Mesendoderm (in vitro differentiated cells): ENCODE measurements at regions not wholly inside any gene's neighbourhood (a gene's known extent, or its start where the extent isn't known, plus 50 kb on each side); places are given as distances from the start of the nearest gene placed in this dataset.

Experiments
- DNase-seq: peaks from one replicate; pipeline ENCODE4 v3.0.0; 2013
- H2AK5ac ChIP-seq: 2 replicates; pipeline ENCODE4 v1.6.1; 2013; ENCODE audit warnings: low read length, inconsistent platforms
- H2BK120ac ChIP-seq: 2 replicates; pipeline ENCODE4 v1.6.1; 2013; ENCODE audit warnings: low read depth, mild to moderate bottlenecking, low read length, moderate library complexity, mixed read lengths
- H2BK15ac ChIP-seq: replicated peaks from 2 replicates; pipeline ENCODE4 v1.6.1; 2013; ENCODE audit warnings: low read depth, mild to moderate bottlenecking, moderate library complexity
- H2BK5ac ChIP-seq: 2 replicates; pipeline ENCODE4 v1.6.1; 2013; ENCODE audit warnings: low read length, inconsistent platforms
- H3K18ac ChIP-seq: 2 replicates; pipeline ENCODE4 v1.6.1; 2013; ENCODE audit warnings: mild to moderate bottlenecking, low read length, mixed read lengths
- H3K23ac ChIP-seq: one replicate; pipeline ENCODE4 v1.6.1; 2013; ENCODE audit warnings: low read length
- H3K27ac ChIP-seq: 2 replicates; pipeline ENCODE4 v1.5.1; 2013; ENCODE audit warnings: low read depth, mild to moderate bottlenecking, inconsistent platforms, low read length, moderate library complexity
- H3K27me3 ChIP-seq: 2 replicates; pipeline ENCODE4 v1.6.1; 2013; ENCODE audit warnings: low read length, control low read depth, mild to moderate bottlenecking, inconsistent platforms; ENCODE audit not compliant: insufficient read depth, poor library complexity
- H3K36me3 ChIP-seq: 2 replicates; pipeline ENCODE4 v1.6.1; 2013; ENCODE audit warnings: low read length, inconsistent platforms; ENCODE audit not compliant: control insufficient read depth, insufficient read depth
- H3K4ac ChIP-seq: one replicate; pipeline ENCODE4 v1.6.1; 2013; ENCODE audit warnings: low read depth, mild to moderate bottlenecking, low read length, moderate library complexity
- H3K4me1 ChIP-seq: 2 replicates; pipeline ENCODE4 v1.6.1; 2013; ENCODE audit warnings: low read depth, low read length, inconsistent platforms; ENCODE audit not compliant: control insufficient read depth
- H3K4me2 ChIP-seq: 2 replicates; pipeline ENCODE4 v1.6.1; 2013; ENCODE audit warnings: low read length
- H3K4me3 ChIP-seq: 2 replicates; pipeline ENCODE4 v1.5.1; 2013; ENCODE audit warnings: mild to moderate bottlenecking, low read length
- H3K56ac ChIP-seq: one replicate; pipeline ENCODE4 v1.6.1; 2013; ENCODE audit warnings: low read length
- H3K79me1 ChIP-seq: 2 replicates; pipeline ENCODE4 v1.6.1; 2013; ENCODE audit warnings: low read length, inconsistent platforms
- H3K79me2 ChIP-seq: 2 replicates; pipeline ENCODE4 v1.6.1; 2013; ENCODE audit warnings: mild to moderate bottlenecking, low read length; ENCODE audit not compliant: control insufficient read depth, insufficient read depth
- H3K9ac ChIP-seq: 2 replicates; pipeline ENCODE4 v1.6.1; 2013; ENCODE audit warnings: low read length, inconsistent platforms
- H4K5ac ChIP-seq: one replicate; pipeline ENCODE4 v1.6.1; 2013; ENCODE audit warnings: low read length
- H4K8ac ChIP-seq: one replicate; pipeline ENCODE4 v1.6.1; 2013; ENCODE audit warnings: low read depth, mild to moderate bottlenecking, control low read depth, low read length, moderate library complexity
- WGBS: extraction: QIAGEN DNeasy Blood & Tissue Kit; methylation state at CpG from one replicate; pipeline ENCODE4 v1.1.7; 2013; ENCODE audit warnings: low lambda C conversion rate, missing lambda C conversion rate; ENCODE audit not compliant: insufficient coverage; ENCODE audit errors: extremely low coverage; 5-methylcytosine and 5-hydroxymethylcytosine counted together

DNA sequence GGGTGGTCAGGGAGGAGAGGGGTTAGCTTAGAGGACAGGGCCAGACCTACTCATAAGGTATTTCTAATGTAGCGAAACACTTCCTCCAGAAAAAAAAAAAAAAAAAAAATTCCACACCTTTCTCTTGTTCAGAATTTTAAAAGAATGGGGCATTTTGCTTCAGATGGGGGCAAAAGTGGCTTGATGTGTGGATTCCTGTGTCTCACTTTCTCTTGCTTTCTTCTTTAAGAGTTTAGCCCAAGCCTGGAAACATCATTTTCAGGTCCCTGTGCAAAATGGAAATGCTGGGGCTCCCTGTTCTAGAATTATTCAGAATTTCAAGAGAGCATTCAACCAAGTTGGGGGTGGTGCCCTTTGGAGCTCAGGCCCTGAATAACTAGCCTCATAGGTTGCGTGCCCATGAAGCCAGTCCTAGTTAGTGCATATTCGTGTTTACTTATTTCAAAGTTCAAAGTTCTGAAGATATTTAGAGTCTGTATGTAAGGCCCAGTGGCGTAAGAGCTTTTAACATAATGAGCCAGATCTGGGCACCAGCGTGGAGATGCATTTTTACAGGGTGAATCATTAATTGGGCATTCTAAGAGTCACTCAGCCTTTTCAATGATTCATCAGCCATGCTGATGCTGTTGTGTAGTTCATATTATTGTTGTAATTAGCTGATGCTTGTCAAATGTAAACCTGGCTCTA lies 104.5 kb downstream of the RPLP1 start:
- H3K79me2 ChIP-seq = no peaks in the 10 kb centered on the region
- H2BK5ac ChIP-seq = no peak overlapping the region
- H3K18ac ChIP-seq = no peak overlapping the region
- no peaks in the 10 kb centered on the region for H3K36me3 ChIP-seq
- H3K56ac ChIP-seq = no peak overlapping the region
- no peak overlapping the region for H2AK5ac ChIP-seq
- no peak overlapping the region for H3K23ac ChIP-seq
- WGBS = no CpG with 5 or more reads among the region's 5 CpGs
- no peak overlapping the region for H2BK15ac ChIP-seq
- no peak overlapping the region for H3K4ac ChIP-seq
- H3K4me2 ChIP-seq = no peak overlapping the region
- peaks cover 29% of the 10 kb centered on the region for H3K4me1 ChIP-seq
- no peak overlapping the region for H3K9ac ChIP-seq
- H3K27me3 ChIP-seq = no peaks in the 10 kb centered on the region
- DNase-seq = peak; percentile 84
- no peak overlapping the region for H2BK120ac ChIP-seq
- H3K4me3 ChIP-seq = no peak overlapping the region
- no peak overlapping the region for H3K27ac ChIP-seq
- no peak overlapping the region for H4K8ac ChIP-seq
- no peak overlapping the region for H4K5ac ChIP-seq
- H3K79me1 ChIP-seq = no peaks in the 10 kb centered on the region

DNA sequence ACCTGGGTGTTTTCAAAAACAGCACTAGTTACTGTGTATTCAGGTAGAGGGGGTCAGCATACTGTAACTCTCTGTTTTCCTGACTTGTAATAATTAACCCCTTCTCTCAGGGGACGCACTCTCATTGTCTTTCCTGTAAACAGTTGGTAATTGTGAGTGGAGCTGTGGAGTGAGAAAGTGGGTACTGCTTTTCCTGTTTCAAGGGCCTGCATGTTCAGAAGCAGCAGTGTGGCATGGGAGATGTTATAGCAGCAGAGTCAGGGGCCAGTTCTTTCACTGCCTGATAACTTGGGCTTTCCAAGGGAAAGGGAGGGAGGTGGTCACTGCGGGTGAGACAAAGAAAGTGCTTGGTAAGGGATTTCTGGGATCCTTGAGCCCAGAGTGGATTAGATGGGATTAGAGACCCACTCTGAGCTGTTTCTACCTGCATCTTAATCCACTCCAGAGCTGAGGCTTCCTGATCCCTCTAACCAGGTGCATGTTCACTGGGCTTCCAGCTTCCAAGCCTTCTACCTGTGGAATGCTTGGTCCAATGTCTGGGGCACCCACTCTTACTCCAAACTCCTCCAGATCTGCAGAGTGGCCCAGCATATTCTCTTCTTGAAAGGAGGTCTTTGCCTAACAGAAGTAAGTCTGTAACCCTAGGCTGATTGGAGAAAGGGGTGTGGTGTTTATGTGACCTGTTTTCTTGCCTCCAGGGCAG lies 105.2 kb downstream of the RPLP1 start:
- Histone ChIP-seq H2AK5ac (no peak overlapping the region), H3K4me3 (no peak overlapping the region), H3K79me2 (no peaks in the 10 kb centered on the region), H3K9ac (no peak overlapping the region), H3K4ac (no peak overlapping the region), H3K27me3 (no peaks in the 10 kb centered on the region), H3K27ac (no peak overlapping the region), H4K5ac (no peak overlapping the region), H2BK5ac (no peak overlapping the region), H3K4me2 (no peak overlapping the region), H2BK120ac (no peak overlapping the region), H3K36me3 (no peaks in the 10 kb centered on the region), H3K79me1 (no peaks in the 10 kb centered on the region), H2BK15ac (no peak overlapping the region), H3K4me1 (peaks cover 28% of the 10 kb centered on the region), H3K23ac (no peak overlapping the region), H3K56ac (no peak overlapping the region), H4K8ac (no peak overlapping the region), H3K18ac (no peak overlapping the region)
- DNase-seq = no peak
- no CpG with 5 or more reads among the region's 2 CpGs for WGBS

DNA sequence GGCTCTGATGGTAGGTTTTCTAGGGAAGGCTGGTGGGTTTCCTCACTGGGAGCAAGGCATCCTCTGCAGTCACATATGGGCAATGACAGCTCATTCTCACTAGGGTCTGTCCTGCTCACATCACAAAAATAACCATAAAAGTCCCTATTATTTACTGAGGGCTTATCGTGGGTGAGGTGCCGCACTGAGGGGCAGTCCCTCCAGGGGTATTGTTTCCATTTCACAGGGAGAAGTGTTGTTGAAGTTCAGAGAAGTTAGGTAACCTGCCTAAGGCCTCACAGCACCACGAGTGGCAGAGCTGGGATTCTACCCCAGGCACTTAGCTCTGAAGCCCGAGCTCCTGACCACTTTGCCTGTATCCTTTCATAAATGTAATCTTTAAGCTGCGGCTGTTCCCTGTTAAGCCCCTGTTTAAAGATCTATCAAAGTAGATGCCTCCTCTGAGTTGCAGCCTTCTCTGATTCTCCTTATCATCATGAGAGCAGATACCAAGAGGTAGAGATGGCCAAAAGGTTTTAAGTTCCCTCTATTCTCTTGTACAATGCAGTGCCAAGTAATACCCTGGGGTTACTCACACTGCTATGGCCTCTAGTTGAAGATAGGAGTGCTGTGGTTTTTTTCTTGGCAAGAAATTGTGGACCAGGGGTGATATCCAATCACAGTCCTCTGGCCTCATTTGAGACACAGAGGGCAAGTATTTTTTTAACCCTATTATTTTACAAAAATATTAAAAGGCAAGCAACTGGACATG lies 107.0 kb downstream of the RPLP1 start:
- Histone ChIP-seq H3K4me2 (no peak overlapping the region), H2BK5ac (no peak overlapping the region), H3K56ac (no peak overlapping the region), H3K27ac (no peak overlapping the region), H3K79me2 (no peaks in the 10 kb centered on the region), H3K27me3 (no peaks in the 10 kb centered on the region), H4K8ac (no peak overlapping the region), H3K4ac (no peak overlapping the region), H2BK120ac (no peak overlapping the region), H3K4me1 (peaks cover 23% of the 10 kb centered on the region), H4K5ac (no peak overlapping the region), H2BK15ac (no peak overlapping the region), H3K79me1 (no peaks in the 10 kb centered on the region), H3K23ac (no peak overlapping the region), H3K4me3 (no peak overlapping the region), H2AK5ac (no peak overlapping the region), H3K18ac (no peak overlapping the region), H3K36me3 (no peaks in the 10 kb centered on the region), H3K9ac (no peak overlapping the region)
- no peak for DNase-seq
- WGBS = no CpG with 5 or more reads among the region's 5 CpGs

DNA sequence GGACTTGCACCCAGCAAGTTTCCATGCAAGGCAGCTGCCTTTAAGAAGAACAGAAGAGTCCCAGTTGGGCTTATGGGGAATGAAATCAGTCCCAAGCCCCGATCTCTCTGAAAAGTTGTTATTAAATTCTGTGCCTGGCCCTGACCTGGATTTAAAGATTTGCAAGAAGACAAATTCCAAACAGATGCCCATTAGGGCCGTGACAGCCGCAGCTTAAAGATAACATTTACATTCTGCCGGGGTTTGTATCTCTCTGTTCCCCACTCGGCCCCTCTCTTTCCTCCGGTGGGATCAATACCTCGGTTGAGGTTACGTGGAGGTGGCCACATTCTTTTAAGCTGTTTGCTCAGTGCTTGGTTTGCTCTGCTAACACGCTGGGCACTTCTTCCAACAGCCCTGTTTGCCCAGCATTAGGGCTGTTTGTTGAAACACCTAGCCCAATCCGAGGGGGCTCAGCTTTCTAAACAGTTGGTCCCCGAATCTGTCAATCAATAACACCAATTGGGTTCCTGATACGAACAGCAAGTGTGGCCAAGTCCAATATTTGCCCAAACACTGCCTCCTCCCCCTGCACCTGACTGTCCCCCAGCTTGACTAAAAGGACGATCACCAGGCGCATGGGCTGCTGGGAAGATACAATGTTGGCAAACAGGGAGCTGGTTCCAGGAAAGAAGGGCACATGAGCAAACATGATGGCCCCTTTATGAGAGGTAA lies 108.6 kb downstream of the RPLP1 start:
- H3K9ac ChIP-seq = no peak overlapping the region
- no peak overlapping the region for H2AK5ac ChIP-seq
- no peak overlapping the region for H4K5ac ChIP-seq
- peaks cover 13% of the 10 kb centered on the region for H3K4me1 ChIP-seq
- no peak overlapping the region for H3K4ac ChIP-seq
- H3K23ac ChIP-seq = no peak overlapping the region
- H3K4me3 ChIP-seq = no peak overlapping the region
- DNase-seq = no peak
- no peaks in the 10 kb centered on the region for H3K36me3 ChIP-seq
- H2BK15ac ChIP-seq = no peak overlapping the region
- no peak overlapping the region for H3K56ac ChIP-seq
- H3K27me3 ChIP-seq = no peaks in the 10 kb centered on the region
- H3K18ac ChIP-seq = no peak overlapping the region
- no peak overlapping the region for H3K4me2 ChIP-seq
- no peak overlapping the region for H2BK5ac ChIP-seq
- H3K27ac ChIP-seq = no peak overlapping the region
- H4K8ac ChIP-seq = no peak overlapping the region
- H3K79me2 ChIP-seq = no peaks in the 10 kb centered on the region
- H2BK120ac ChIP-seq = no peak overlapping the region
- no peaks in the 10 kb centered on the region for H3K79me1 ChIP-seq
- WGBS = no CpG with 5 or more reads among the region's 14 CpGs

DNA sequence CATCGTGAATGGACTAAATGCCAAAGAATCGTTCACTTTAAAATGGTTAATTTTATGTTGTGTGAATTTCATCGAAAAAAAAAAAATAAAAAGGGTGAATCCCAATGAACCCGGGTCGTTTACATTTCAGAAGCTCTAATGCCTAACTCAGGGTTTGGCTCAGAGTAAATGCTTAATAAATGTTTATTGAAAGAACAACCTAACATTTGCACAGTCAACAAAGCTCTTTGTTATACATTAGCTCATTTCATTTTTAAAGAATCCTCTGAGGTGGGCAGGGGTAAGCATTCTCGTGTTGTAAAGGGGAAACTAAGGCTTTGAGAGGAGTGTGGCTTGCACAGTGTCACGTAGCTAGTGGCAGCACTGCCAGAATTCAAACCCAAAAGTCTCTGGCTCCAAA lies 109.5 kb downstream of the RPLP1 start:
- WGBS = no CpG with 5 or more reads among the region's 7 CpGs

More for the DNA sequence above, 109.5 kb downstream of the RPLP1 start:
- Histone ChIP-seq H4K5ac (no peak overlapping the region), H2BK5ac (no peak overlapping the region), H3K4me1 (peaks cover 10% of the 10 kb centered on the region), H3K27ac (no peak overlapping the region), H3K56ac (no peak overlapping the region), H3K79me2 (no peaks in the 10 kb centered on the region), H3K18ac (no peak overlapping the region), H4K8ac (no peak overlapping the region), H3K23ac (no peak overlapping the region), H3K4me2 (no peak overlapping the region), H3K4ac (no peak overlapping the region), H3K4me3 (no peak overlapping the region), H2BK120ac (no peak overlapping the region), H3K79me1 (no peaks in the 10 kb centered on the region), H3K9ac (no peak overlapping the region), H2AK5ac (no peak overlapping the region), H2BK15ac (no peak overlapping the region), H3K27me3 (no peaks in the 10 kb centered on the region), H3K36me3 (no peaks in the 10 kb centered on the region)
- no peak for DNase-seq
